ENCODE measurements at regions not wholly inside any gene's neighbourhood (a gene's known extent, or its start where the extent isn't known, plus 50 kb on each side); places are given as distances from the start of the nearest gene placed in this dataset.

GRCh38 chr4:100071506-100071905 is 118.8 kb downstream of the DDIT4L start:
- TF ChIP-seq CTCF (IDR thresholded peaks at IDR 0.05) (no peak), POLR2A (IDR thresholded peaks at IDR 0.05) (no peak), EP300 (IDR thresholded peaks at IDR 0.05) (no peak), POLR2AphosphoS5 (IDR thresholded peaks at IDR 0.05) (no peak)

Data from upper lobe of left lung (tissue), 4 donors.